Vagina (tissue), 2 donors: ENCODE measurements at regions not wholly inside any gene's neighbourhood (a gene's known extent, or its start where the extent isn't known, plus 50 kb on each side); places are given as distances from the start of the nearest gene placed in this dataset.

ENCODE experiments used
- DNase-seq, 2 donors: peaks; one replicate each; pipeline ENCODE4 v3.0.0-alpha.2; 2017; ENCODE audit errors: extremely low spot score in 2 of 2
- H3K27ac ChIP-seq: fragments of 200-600 bp; sonication (generic); one replicate; pipeline ENCODE4 v1.5.1; 2019
- H3K27me3 ChIP-seq: fragments of 200-600 bp; sonication (generic); one replicate; pipeline ENCODE4 v1.5.1; 2019
- H3K36me3 ChIP-seq, 2 donors: fragments of 200-600 bp; sonication (generic); one replicate each; pipeline ENCODE4 v1.5.1; 2017 to 2019
- H3K4me1 ChIP-seq: fragments of 200-600 bp; sonication (generic); one replicate; pipeline ENCODE4 v1.5.1; 2019
- H3K4me3 ChIP-seq, 2 donors: fragments of 200-600 bp; sonication (generic); 1 replicate in 1 of 2; 2 replicates in 1 of 2; pipeline ENCODE4 v1.5.1; 2016 to 2019
- H3K9me3 ChIP-seq: fragments of 200-600 bp; sonication (generic); one replicate; pipeline ENCODE4 v1.5.1; 2019
- POLR2A ChIP-seq, 2 donors: fragments of 450-650 bp; IDR thresholded peaks; one replicate each; pipeline ENCODE4 v1.6.1; 2017; ENCODE audit warnings: antibody characterized with exemption in 2 of 2, mild to moderate bottlenecking in 2 of 2, moderate library complexity in 2 of 2
- POLR2AphosphoS5 ChIP-seq, 2 donors: sonication (generic); formaldehyde crosslinking; IDR thresholded peaks; one replicate each; pipeline ENCODE4 v1.9.0; 2017; ENCODE audit warnings: antibody characterized with exemption in 2 of 2, mild to moderate bottlenecking in 2 of 2, low read depth in 1 of 2; ENCODE audit not compliant: insufficient read depth in 1 of 2
- intact Hi-C: fragments of 100-400 bp; cut with DNase I; formaldehyde crosslinking; loops from one replicate; pipeline ENCODE4 v1.15.1; 2023
- TF ChIP-seq, protein P1 (sequence below), 3 experiments: fragments of 450-650 bp in 2 of 3; fragments of 200-600 bp in 1 of 3; sonication (generic) in 1 of 3; IDR thresholded peaks; one replicate each; pipeline ENCODE4 v1.5.1; 2017 to 2019; ENCODE audit warnings: antibody characterized with exemption in 3 of 3, mild to moderate bottlenecking in 2 of 3, moderate library complexity in 2 of 3

DNA sequence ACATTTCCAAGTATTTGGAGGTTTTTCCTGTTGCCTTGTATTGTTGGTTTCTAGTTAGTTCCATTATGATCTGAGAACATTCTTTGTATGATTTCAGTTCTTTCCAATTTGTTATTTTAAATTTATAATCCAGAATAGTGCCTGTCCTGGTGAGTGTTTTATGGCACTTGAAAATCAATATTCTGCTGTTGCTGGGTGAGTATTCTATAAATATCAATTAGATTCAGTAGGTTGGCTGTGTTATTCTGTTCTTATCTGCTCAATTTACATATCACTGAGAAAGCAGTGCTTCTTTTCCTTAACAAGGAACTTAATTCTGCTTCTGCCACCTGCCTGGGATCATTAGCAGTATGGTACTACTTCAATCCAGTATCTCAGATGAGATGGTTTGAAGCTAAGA is 123.5 kb downstream of the SNX19 start:
- H3K36me3 ChIP-seq = no peaks in the 10 kb centered on the region
- no peak for TF ChIP-seq POLR2A (IDR thresholded peaks at IDR 0.05)
- TF ChIP-seq, protein P1, sequence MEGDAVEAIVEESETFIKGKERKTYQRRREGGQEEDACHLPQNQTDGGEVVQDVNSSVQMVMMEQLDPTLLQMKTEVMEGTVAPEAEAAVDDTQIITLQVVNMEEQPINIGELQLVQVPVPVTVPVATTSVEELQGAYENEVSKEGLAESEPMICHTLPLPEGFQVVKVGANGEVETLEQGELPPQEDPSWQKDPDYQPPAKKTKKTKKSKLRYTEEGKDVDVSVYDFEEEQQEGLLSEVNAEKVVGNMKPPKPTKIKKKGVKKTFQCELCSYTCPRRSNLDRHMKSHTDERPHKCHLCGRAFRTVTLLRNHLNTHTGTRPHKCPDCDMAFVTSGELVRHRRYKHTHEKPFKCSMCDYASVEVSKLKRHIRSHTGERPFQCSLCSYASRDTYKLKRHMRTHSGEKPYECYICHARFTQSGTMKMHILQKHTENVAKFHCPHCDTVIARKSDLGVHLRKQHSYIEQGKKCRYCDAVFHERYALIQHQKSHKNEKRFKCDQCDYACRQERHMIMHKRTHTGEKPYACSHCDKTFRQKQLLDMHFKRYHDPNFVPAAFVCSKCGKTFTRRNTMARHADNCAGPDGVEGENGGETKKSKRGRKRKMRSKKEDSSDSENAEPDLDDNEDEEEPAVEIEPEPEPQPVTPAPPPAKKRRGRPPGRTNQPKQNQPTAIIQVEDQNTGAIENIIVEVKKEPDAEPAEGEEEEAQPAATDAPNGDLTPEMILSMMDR (IDR thresholded peaks at IDR 0.05) = no peak
- no peak for TF ChIP-seq POLR2AphosphoS5 (IDR thresholded peaks at IDR 0.05; ENCODE audit: insufficient read depth in 1 of 2, low read depth in 1 of 2)
- H3K4me1 ChIP-seq = no peaks in the 10 kb centered on the region
- no peak overlapping the region for H3K4me3 ChIP-seq
- H3K27me3 ChIP-seq = no peaks in the 10 kb centered on the region
- no peak overlapping the region for H3K27ac ChIP-seq
- intact Hi-C loops = no loop called here
- no peak for DNase-seq
- no peaks in the 10 kb centered on the region for H3K9me3 ChIP-seq

DNA sequence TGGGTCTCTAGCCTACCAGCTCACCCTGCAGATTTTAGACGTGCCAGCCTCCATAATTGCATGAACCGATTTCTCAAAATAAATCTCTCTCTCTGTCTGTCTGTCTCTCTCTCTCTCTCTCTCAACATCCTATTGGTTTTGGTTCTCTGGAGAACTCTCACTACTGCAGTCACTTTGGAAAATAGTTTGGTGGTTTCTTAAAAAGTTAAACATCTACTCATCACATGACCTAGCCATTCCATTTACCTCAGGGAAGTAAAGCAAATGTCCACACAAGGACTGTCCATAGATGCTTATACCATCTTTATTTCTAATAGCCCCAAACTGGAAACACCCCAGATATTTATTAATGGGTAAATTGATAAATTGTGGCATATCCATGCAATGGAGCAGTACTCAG is 119.5 kb downstream of the SNX19 start:
- Histone ChIP-seq H3K36me3 (no peaks in the 10 kb centered on the region), H3K4me3 (no peak overlapping the region), H3K27me3 (no peaks in the 10 kb centered on the region), H3K27ac (no peak overlapping the region), H3K4me1 (no peaks in the 10 kb centered on the region), H3K9me3 (no peaks in the 10 kb centered on the region)
- no peak for DNase-seq
- intact Hi-C loops = no loop called here
- TF ChIP-seq, protein P1 (IDR thresholded peaks at IDR 0.05) = no peak
- TF ChIP-seq POLR2A (IDR thresholded peaks at IDR 0.05) = no peak
- no peak for TF ChIP-seq POLR2AphosphoS5 (IDR thresholded peaks at IDR 0.05; ENCODE audit: insufficient read depth in 1 of 2, low read depth in 1 of 2)

DNA sequence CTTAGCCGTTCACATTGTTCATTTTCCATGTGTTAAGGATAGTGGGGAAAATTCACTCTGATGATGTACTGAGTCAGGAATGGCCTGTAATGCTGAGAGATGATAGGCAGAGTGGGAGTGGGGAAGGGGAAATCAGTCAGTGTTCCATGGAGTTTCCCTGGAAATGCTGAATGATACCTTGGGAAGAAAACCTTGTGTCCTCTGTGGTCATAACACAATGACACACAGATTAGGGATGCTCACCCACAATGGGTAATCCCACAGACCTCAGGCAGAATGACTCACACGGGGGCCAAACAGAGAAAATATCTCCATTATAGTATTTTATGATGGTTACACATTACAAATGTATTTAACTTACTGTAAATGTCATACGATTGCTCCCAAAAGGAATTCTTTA is 118.0 kb downstream of the SNX19 start:
- TF ChIP-seq POLR2AphosphoS5 (IDR thresholded peaks at IDR 0.05; ENCODE audit: insufficient read depth in 1 of 2, low read depth in 1 of 2) = no peak
- no peak for TF ChIP-seq POLR2A (IDR thresholded peaks at IDR 0.05)
- TF ChIP-seq, protein P1 (IDR thresholded peaks at IDR 0.05) = no peak

DNA sequence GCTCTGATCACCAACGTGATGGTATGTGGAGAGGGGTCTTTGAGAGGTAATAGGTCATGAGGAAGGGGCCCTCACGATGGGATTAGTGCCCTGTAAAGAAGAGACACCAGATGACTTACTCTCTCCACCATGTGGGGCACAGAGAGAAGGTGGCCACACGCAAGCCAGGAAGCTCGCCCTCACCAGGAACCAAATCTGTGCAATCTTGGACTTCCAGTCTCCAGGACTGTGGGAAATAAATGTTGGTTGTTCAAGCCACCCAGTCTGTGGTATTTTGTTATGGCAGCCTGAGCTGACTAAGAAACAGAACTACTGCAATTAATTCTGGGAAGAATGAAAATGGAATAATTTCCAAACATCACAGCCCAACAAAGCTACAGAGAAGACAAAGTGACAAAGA is 117.5 kb downstream of the SNX19 start:
- Histone ChIP-seq H3K36me3 (no peaks in the 10 kb centered on the region), H3K27ac (no peak overlapping the region), H3K4me1 (no peaks in the 10 kb centered on the region), H3K9me3 (no peaks in the 10 kb centered on the region), H3K4me3 (no peak overlapping the region), H3K27me3 (no peaks in the 10 kb centered on the region)
- intact Hi-C loops = no loop called here
- no peak for DNase-seq
- TF ChIP-seq, protein P1 (IDR thresholded peaks at IDR 0.05) = no peak
- no peak for TF ChIP-seq POLR2A (IDR thresholded peaks at IDR 0.05)
- no peak for TF ChIP-seq POLR2AphosphoS5 (IDR thresholded peaks at IDR 0.05; ENCODE audit: insufficient read depth in 1 of 2, low read depth in 1 of 2)

More for the DNA sequence above, 118.0 kb downstream of the SNX19 start:
- Histone ChIP-seq H3K9me3 (no peaks in the 10 kb centered on the region), H3K27ac (no peak overlapping the region), H3K4me1 (no peaks in the 10 kb centered on the region), H3K27me3 (no peaks in the 10 kb centered on the region), H3K36me3 (no peaks in the 10 kb centered on the region), H3K4me3 (no peak overlapping the region)
- intact Hi-C loops = no loop called here
- no peak for DNase-seq

DNA sequence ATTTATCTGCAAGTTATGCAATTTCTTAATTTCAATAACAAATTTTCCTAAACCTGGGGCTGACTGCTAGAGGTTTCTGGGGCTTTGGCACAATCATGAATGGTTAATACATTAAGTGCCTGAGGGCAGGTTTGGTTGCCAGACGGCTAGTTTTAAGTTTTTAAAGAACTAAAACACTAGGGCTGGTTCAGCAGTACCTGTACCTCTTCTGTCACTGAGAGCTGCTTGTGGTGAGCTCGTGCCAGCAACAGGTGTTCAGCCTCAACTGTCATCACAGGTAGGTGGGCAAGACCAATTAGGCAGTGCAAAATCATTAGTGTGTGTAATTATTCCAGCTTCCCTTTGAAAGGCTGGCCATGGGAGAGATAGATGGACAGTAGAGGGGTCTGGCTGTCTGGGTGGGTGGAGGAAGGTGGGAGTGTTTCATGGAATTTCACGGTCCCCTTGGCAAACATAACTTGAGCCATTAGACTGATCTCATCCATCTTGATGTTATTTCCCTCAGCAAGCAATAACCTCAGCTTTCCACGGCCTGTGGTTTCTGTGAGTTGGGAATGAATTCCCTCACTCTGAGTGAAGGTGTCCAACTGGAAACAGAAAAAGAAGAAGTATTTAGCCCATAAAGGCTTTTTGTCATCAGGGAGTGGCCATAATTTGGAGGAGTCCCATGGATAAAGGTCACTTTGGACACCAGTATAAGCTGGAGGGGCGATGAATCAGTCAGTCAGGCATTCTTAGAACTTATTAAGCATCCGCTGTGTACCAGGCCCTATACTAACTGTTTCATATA is 114.8 kb downstream of the SNX19 start:
- no peaks in the 10 kb centered on the region for H3K9me3 ChIP-seq
- intact Hi-C loops = no loop called here
- no peaks in the 10 kb centered on the region for H3K4me1 ChIP-seq
- no peak for DNase-seq
- no peak overlapping the region for H3K4me3 ChIP-seq
- H3K27me3 ChIP-seq = no peaks in the 10 kb centered on the region
- no peaks in the 10 kb centered on the region for H3K36me3 ChIP-seq
- TF ChIP-seq, protein P1 (IDR thresholded peaks at IDR 0.05) = no peak
- TF ChIP-seq POLR2AphosphoS5 (IDR thresholded peaks at IDR 0.05; ENCODE audit: insufficient read depth in 1 of 2, low read depth in 1 of 2) (no peak), POLR2A (IDR thresholded peaks at IDR 0.05) (no peak)
- H3K27ac ChIP-seq = no peak overlapping the region
